ENCODE measurements at regions not wholly inside any gene's neighbourhood (a gene's known extent, or its start where the extent isn't known, plus 50 kb on each side); places are given as distances from the start of the nearest gene placed in this dataset.

- DNase-seq (no peak), ATAC-seq (no peak)
- no peak for TF ChIP-seq CTCF (IDR thresholded peaks at IDR 0.05)
- Histone ChIP-seq H3K4me1 (ENCODE audit: low read depth) (no peaks in the 10 kb centered on the region), H3K4me3 (no peak overlapping the region), H3K9me3 (peaks cover 28% of the 10 kb centered on the region), H3K36me3 (ENCODE audit: low read depth) (no peaks in the 10 kb centered on the region)
- intact Hi-C loops (cut with DNase I, micrococcal nuclease) = no loop called here
Measured at GRCh38 chr7:9210114-9210513, 776.7 kb downstream of the NXPH1 start.

- no peak for DNase-seq
- intact Hi-C loops (cut with DNase I, micrococcal nuclease) = no loop called here
- Histone ChIP-seq H3K9me3 (peaks cover 27% of the 10 kb centered on the region), H3K4me1 (ENCODE audit: low read depth) (no peaks in the 10 kb centered on the region), H3K36me3 (ENCODE audit: low read depth) (no peaks in the 10 kb centered on the region), H3K4me3 (no peak overlapping the region)
- TF ChIP-seq CTCF (IDR thresholded peaks at IDR 0.05) = no peak
- ATAC-seq = no peak
Measured at GRCh38 chr7:9217204-9217603, 783.8 kb downstream of the NXPH1 start.

GRCh38 chr7:9226500-9226899 lies 793.1 kb downstream of the NXPH1 start:
- DNase-seq (no peak), ATAC-seq (no peak)
- TF ChIP-seq CTCF (IDR thresholded peaks at IDR 0.05) = no peak
- Histone ChIP-seq H3K4me1 (ENCODE audit: low read depth) (no peaks in the 10 kb centered on the region), H3K36me3 (ENCODE audit: low read depth) (no peaks in the 10 kb centered on the region), H3K4me3 (no peak overlapping the region), H3K9me3 (peaks cover 18% of the 10 kb centered on the region)
- intact Hi-C loops (cut with DNase I, micrococcal nuclease) = no loop called here

GRCh38 chr7:9231630-9232121 lies 798.3 kb downstream of the NXPH1 start:
- intact Hi-C loops (cut with DNase I, micrococcal nuclease) = no loop called here
- TF ChIP-seq CTCF (IDR thresholded peaks at IDR 0.05) = no peak
- Histone ChIP-seq H3K4me3 (no peak overlapping the region), H3K36me3 (ENCODE audit: low read depth) (no peaks in the 10 kb centered on the region), H3K9me3 (peaks cover 13% of the 10 kb centered on the region), H3K4me1 (ENCODE audit: low read depth) (no peaks in the 10 kb centered on the region)
- ATAC-seq (no peak), DNase-seq (no peak)

- ATAC-seq (no peak), DNase-seq (no peak)
- Histone ChIP-seq H3K36me3 (ENCODE audit: low read depth) (no peaks in the 10 kb centered on the region), H3K4me1 (ENCODE audit: low read depth) (no peaks in the 10 kb centered on the region), H3K9me3 (peaks cover 37% of the 10 kb centered on the region), H3K4me3 (no peak overlapping the region)
- no peak for TF ChIP-seq CTCF (IDR thresholded peaks at IDR 0.05)
- intact Hi-C loops (cut with DNase I, micrococcal nuclease) = no loop called here
Measured at GRCh38 chr7:9240001-9240400, 806.6 kb downstream of the NXPH1 start.

GRCh38 chr7:9241826-9242225 lies 808.4 kb downstream of the NXPH1 start:
- intact Hi-C loops (cut with DNase I, micrococcal nuclease) = no loop called here
- ATAC-seq (no peak), DNase-seq (no peak)
- H3K4me3 ChIP-seq = no peak overlapping the region
- TF ChIP-seq CTCF (IDR thresholded peaks at IDR 0.05) = no peak
- peaks cover 38% of the 10 kb centered on the region for H3K9me3 ChIP-seq
- no peaks in the 10 kb centered on the region for H3K36me3 ChIP-seq (ENCODE audit: low read depth)
- H3K4me1 ChIP-seq (ENCODE audit: low read depth) = no peaks in the 10 kb centered on the region
